Ovary (tissue), 3 donors: ENCODE measurements at regions not wholly inside any gene's neighbourhood (a gene's known extent, or its start where the extent isn't known, plus 50 kb on each side); places are given as distances from the start of the nearest gene placed in this dataset.

Source experiments
- CTCF ChIP-seq, 3 donors: fragments of 450-650 bp in 2 of 3; fragments of 200-600 bp in 1 of 3; IDR thresholded peaks; one replicate each; pipeline versions ENCODE4 v1.5.1 to v1.8.0; 2016 to 2022; ENCODE audit warnings: antibody characterized with exemption in 3 of 3, mild to moderate bottlenecking in 1 of 3
- EP300 ChIP-seq: sonication (generic); formaldehyde crosslinking; IDR thresholded peaks from one replicate; pipeline ENCODE4 v1.6.1; 2017; ENCODE audit warnings: antibody characterized with exemption
- POLR2A ChIP-seq: fragments of 450-650 bp; IDR thresholded peaks from one replicate; pipeline ENCODE4 v1.6.1; 2017; ENCODE audit warnings: antibody characterized with exemption, mild to moderate bottlenecking, moderate library complexity
- donor health status: DM: no; HTN: no; CAD: no.

GRCh38 chr1:87178441-87178840, 150.2 kb upstream of the LMO4 start:
- TF ChIP-seq CTCF (IDR thresholded peaks at IDR 0.05) (no peak), POLR2A (no peak), EP300 (no peak)
